Liver (tissue), 8 donors: ENCODE measurements at regions not wholly inside any gene's neighbourhood (a gene's known extent, or its start where the extent isn't known, plus 50 kb on each side); places are given as distances from the start of the nearest gene placed in this dataset.

Experiments
- DNase-seq: peaks from one replicate; pipeline ENCODE4 v3.0.0-alpha.2; 2017; ENCODE audit warnings: low spot score
- H3K27ac ChIP-seq, 2 donors: one replicate each; pipeline ENCODE4 v1.7.0; 2013; ENCODE audit warnings: inconsistent platforms in 2 of 2, low read length in 2 of 2, control low read depth in 1 of 2, low read depth in 1 of 2, mild to moderate bottlenecking in 1 of 2
- H3K27me3 ChIP-seq, 4 donors: one replicate each; pipeline versions ENCODE4 v1.6.1 to v1.7.0; 2013; ENCODE audit warnings: low read length in 3 of 4, inconsistent platforms in 1 of 4, mild to moderate bottlenecking in 1 of 4, moderate library complexity in 1 of 4; ENCODE audit not compliant: control insufficient read depth in 4 of 4, insufficient read depth in 4 of 4
- H3K36me3 ChIP-seq, 4 donors: one replicate each; pipeline versions ENCODE4 v1.6.1 to v1.7.0; 2013; ENCODE audit warnings: low read length in 3 of 4, mild to moderate bottlenecking in 3 of 4, low read depth in 1 of 4, moderate library complexity in 1 of 4; ENCODE audit not compliant: control insufficient read depth in 4 of 4, insufficient read depth in 3 of 4
- H3K4me1 ChIP-seq, 4 donors: one replicate each; pipeline versions ENCODE4 v1.6.1 to v1.7.0; 2013; ENCODE audit warnings: low read length in 3 of 4, mild to moderate bottlenecking in 3 of 4, moderate library complexity in 1 of 4; ENCODE audit not compliant: control insufficient read depth in 4 of 4, insufficient read depth in 4 of 4
- H3K4me3 ChIP-seq, 3 donors: one replicate each; pipeline versions ENCODE4 v1.6.1 to v1.7.0; 2013; ENCODE audit warnings: low read length in 3 of 3, control low read depth in 1 of 3, low read depth in 1 of 3, mild to moderate bottlenecking in 1 of 3
- H3K9ac ChIP-seq, 2 donors: one replicate each; pipeline ENCODE4 v1.7.0; 2013; ENCODE audit warnings: low read length in 2 of 2, mild to moderate bottlenecking in 2 of 2, moderate library complexity in 2 of 2, control low read depth in 1 of 2, low read depth in 1 of 2
- H3K9me3 ChIP-seq, 4 donors: one replicate each; pipeline versions ENCODE4 v1.6.1 to v1.7.0; 2013; ENCODE audit warnings: low read length in 3 of 4; ENCODE audit not compliant: control insufficient read depth in 4 of 4
- EGR1 ChIP-seq, 2 donors: IDR thresholded peaks; 2 replicates each; pipeline ENCODE4 v1.6.1; 2016 to 2018; ENCODE audit warnings: antibody characterized with exemption in 2 of 2, low read depth in 2 of 2
- FOXA1 ChIP-seq: IDR thresholded peaks from 2 replicates; pipeline ENCODE4 v1.6.1; 2016; ENCODE audit warnings: antibody characterized with exemption
- FOXA2 ChIP-seq: IDR thresholded peaks from 2 replicates; pipeline ENCODE4 v1.6.1; 2016; ENCODE audit warnings: antibody characterized with exemption
- GABPA ChIP-seq, 2 donors: IDR thresholded peaks in 1 of 2; conservative IDR thresholded peaks in 1 of 2; 2 replicates each; pipeline ENCODE4 v1.6.1; 2016; ENCODE audit warnings: antibody characterized with exemption in 2 of 2, mild to moderate bottlenecking in 1 of 2, moderate library complexity in 1 of 2
- HNF4A ChIP-seq, 2 donors: conservative IDR thresholded peaks; 2 replicates each; pipeline ENCODE4 v1.6.1; 2016; ENCODE audit warnings: antibody characterized with exemption in 2 of 2, mild to moderate bottlenecking in 2 of 2
- HNF4G ChIP-seq: IDR thresholded peaks from 2 replicates; pipeline ENCODE4 v1.6.1; 2016; ENCODE audit warnings: antibody characterized with exemption
- JUND ChIP-seq, 2 donors: IDR thresholded peaks; 2 replicates each; pipeline ENCODE4 v1.6.1; 2016; ENCODE audit warnings: antibody characterized with exemption in 2 of 2
- NR2F2 ChIP-seq: IDR thresholded peaks from 2 replicates; pipeline ENCODE4 v1.6.1; 2016; ENCODE audit warnings: antibody characterized with exemption
- RAD21 ChIP-seq, 2 donors: IDR thresholded peaks; 2 replicates each; pipeline ENCODE4 v1.6.1; 2016; ENCODE audit warnings: antibody characterized with exemption in 2 of 2, mild to moderate bottlenecking in 2 of 2
- RXRA ChIP-seq, 2 donors: IDR thresholded peaks; 2 replicates each; pipeline ENCODE4 v1.6.1; 2017 to 2018; ENCODE audit warnings: antibody characterized with exemption in 2 of 2, mild to moderate bottlenecking in 1 of 2
- SP1 ChIP-seq: IDR thresholded peaks from 2 replicates; pipeline ENCODE4 v1.6.1; 2018; ENCODE audit warnings: antibody characterized with exemption, mild to moderate bottlenecking
- TAF1 ChIP-seq: conservative IDR thresholded peaks from 2 replicates; pipeline ENCODE4 v1.6.1; 2016; ENCODE audit warnings: antibody characterized with exemption, mild to moderate bottlenecking
- YY1 ChIP-seq: IDR thresholded peaks from 2 replicates; pipeline ENCODE4 v1.6.1; 2016; ENCODE audit warnings: antibody characterized with exemption, mild to moderate bottlenecking
- WGBS: extraction: QIAGEN DNeasy Blood & Tissue Kit; methylation state at CpG from one replicate; pipeline ENCODE4 v1.1.7; 2013; 5-methylcytosine and 5-hydroxymethylcytosine counted together
- TF ChIP-seq, protein P1 (sequence below): IDR thresholded peaks from 2 replicates; pipeline ENCODE4 v1.6.1; 2016; ENCODE audit warnings: antibody characterized with exemption
- TF ChIP-seq, protein P2 (sequence below): IDR thresholded peaks from 2 replicates; pipeline ENCODE4 v1.6.1; 2016; ENCODE audit warnings: antibody characterized with exemption
- TF ChIP-seq, protein P3 (sequence below): IDR thresholded peaks from 2 replicates; pipeline ENCODE4 v1.6.1; 2016; ENCODE audit warnings: antibody characterized with exemption, mild to moderate bottlenecking
- TF ChIP-seq, protein P4 (sequence below): fragments of 150-350 bp; IDR thresholded peaks from 2 replicates; pipeline ENCODE4 v1.5.1; 2017; ENCODE audit warnings: improper control_type of control experiment, low read depth, low read length; ENCODE audit not compliant: missing input control
- donor health status: healthy.
- donor health status: healthy.
- donor health status: healthy.
- donor health status: healthy.
- donor health status: healthy.

DNA sequence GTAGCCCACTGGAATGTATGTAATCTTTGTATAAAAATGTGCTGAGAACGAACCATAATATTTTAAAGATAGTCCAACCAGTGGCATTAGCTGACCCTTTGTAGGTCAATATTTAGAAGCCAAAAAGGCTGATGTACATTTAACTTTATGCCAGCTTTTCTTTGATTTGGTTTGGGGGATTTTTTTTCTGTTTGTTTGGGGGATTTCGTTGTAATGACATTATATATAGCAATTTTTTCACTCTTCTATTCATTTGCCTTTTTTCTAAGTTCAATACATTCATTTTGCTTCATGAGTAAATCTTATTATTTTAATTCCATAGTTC is 382.0 kb upstream of the NOCT start:
- Histone ChIP-seq H3K27me3 (no peaks in the 10 kb centered on the region), H3K9me3 (no peaks in the 10 kb centered on the region), H3K36me3 (no peaks in the 10 kb centered on the region), H3K9ac (no peak overlapping the region), H3K4me3 (no peak overlapping the region), H3K27ac (no peak overlapping the region), H3K4me1 (no peaks in the 10 kb centered on the region)
- no peak for TF ChIP-seq HNF4G
- TF ChIP-seq, protein P1, sequence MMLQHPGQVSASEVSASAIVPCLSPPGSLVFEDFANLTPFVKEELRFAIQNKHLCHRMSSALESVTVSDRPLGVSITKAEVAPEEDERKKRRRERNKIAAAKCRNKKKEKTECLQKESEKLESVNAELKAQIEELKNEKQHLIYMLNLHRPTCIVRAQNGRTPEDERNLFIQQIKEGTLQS, result no peak
- TF ChIP-seq, protein P2, sequence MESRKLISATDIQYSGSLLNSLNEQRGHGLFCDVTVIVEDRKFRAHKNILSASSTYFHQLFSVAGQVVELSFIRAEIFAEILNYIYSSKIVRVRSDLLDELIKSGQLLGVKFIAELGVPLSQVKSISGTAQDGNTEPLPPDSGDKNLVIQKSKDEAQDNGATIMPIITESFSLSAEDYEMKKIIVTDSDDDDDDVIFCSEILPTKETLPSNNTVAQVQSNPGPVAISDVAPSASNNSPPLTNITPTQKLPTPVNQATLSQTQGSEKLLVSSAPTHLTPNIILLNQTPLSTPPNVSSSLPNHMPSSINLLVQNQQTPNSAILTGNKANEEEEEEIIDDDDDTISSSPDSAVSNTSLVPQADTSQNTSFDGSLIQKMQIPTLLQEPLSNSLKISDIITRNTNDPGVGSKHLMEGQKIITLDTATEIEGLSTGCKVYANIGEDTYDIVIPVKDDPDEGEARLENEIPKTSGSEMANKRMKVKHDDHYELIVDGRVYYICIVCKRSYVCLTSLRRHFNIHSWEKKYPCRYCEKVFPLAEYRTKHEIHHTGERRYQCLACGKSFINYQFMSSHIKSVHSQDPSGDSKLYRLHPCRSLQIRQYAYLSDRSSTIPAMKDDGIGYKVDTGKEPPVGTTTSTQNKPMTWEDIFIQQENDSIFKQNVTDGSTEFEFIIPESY, result no peak
- TF ChIP-seq EGR1 (IDR thresholded peaks at IDR 0.05; ENCODE audit: low read depth in 2 of 2), result no peak
- TF ChIP-seq SP1, result no peak
- no peak for TF ChIP-seq GABPA (IDR thresholded peaks at IDR 0.05 in 1 of 2, conservative IDR thresholded peaks at IDR 0.05 in 1 of 2)
- no peak for TF ChIP-seq FOXA1
- no peak for TF ChIP-seq JUND (IDR thresholded peaks at IDR 0.05)
- no peak for TF ChIP-seq TAF1
- no peak for TF ChIP-seq RAD21 (IDR thresholded peaks at IDR 0.05)
- no peak for TF ChIP-seq NR2F2
- no peak for TF ChIP-seq YY1
- TF ChIP-seq, protein P3, sequence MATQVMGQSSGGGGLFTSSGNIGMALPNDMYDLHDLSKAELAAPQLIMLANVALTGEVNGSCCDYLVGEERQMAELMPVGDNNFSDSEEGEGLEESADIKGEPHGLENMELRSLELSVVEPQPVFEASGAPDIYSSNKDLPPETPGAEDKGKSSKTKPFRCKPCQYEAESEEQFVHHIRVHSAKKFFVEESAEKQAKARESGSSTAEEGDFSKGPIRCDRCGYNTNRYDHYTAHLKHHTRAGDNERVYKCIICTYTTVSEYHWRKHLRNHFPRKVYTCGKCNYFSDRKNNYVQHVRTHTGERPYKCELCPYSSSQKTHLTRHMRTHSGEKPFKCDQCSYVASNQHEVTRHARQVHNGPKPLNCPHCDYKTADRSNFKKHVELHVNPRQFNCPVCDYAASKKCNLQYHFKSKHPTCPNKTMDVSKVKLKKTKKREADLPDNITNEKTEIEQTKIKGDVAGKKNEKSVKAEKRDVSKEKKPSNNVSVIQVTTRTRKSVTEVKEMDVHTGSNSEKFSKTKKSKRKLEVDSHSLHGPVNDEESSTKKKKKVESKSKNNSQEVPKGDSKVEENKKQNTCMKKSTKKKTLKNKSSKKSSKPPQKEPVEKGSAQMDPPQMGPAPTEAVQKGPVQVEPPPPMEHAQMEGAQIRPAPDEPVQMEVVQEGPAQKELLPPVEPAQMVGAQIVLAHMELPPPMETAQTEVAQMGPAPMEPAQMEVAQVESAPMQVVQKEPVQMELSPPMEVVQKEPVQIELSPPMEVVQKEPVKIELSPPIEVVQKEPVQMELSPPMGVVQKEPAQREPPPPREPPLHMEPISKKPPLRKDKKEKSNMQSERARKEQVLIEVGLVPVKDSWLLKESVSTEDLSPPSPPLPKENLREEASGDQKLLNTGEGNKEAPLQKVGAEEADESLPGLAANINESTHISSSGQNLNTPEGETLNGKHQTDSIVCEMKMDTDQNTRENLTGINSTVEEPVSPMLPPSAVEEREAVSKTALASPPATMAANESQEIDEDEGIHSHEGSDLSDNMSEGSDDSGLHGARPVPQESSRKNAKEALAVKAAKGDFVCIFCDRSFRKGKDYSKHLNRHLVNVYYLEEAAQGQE, result no peak
- WGBS, result 61% methylated on average over 2 of the region's 2 CpGs
- DNase-seq, result no peak

DNA sequence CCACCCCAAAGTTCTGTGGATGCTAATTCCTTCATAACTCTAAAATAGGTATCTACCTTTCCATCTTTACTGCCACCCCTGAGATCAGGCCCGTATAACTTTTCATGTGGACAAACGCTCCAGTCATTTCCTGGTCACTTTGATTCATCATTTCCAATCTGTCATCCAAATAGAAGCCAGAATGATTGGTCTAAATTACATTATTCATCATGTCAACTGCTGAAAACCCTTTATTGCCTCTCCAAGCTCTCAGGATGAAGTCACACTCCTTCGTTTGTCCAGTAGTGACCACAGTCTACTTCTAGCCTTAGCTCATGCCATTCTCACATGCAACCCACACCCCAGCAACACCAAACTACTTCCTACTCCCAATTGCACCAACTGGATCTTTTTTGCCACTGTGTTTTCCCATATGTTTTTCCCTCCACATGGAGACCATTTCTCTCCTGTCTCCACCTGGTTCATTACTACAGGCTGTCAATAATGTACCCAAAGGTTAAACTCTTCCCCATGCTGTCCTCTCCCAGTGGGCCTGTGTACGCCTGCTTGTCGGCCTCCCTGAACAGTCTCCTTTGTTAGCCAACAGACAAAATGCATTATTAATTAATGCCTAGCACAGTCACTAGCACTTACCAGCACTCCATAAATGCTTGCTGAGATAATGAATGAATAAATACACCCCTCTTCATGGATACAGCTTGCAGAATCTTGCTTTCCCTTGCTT is 382.6 kb upstream of the NOCT start:
- no peaks in the 10 kb centered on the region for H3K27me3 ChIP-seq
- H3K4me1 ChIP-seq, result no peaks in the 10 kb centered on the region
- no peaks in the 10 kb centered on the region for H3K9me3 ChIP-seq
- H3K27ac ChIP-seq, result no peak overlapping the region
- H3K9ac ChIP-seq, result no peak overlapping the region
- no peaks in the 10 kb centered on the region for H3K36me3 ChIP-seq
- no peak overlapping the region for H3K4me3 ChIP-seq
- no peak for DNase-seq
- TF ChIP-seq HNF4G (no peak), HNF4A (conservative IDR thresholded peaks at IDR 0.05) (no peak), FOXA1 (no peak), YY1 (no peak), RXRA (IDR thresholded peaks at IDR 0.05) (no peak), FOXA2 (no peak), SP1 (no peak), RAD21 (IDR thresholded peaks at IDR 0.05) (no peak), NR2F2 (no peak)
- TF ChIP-seq, protein P1, result no peak
- TF ChIP-seq, protein P4, sequence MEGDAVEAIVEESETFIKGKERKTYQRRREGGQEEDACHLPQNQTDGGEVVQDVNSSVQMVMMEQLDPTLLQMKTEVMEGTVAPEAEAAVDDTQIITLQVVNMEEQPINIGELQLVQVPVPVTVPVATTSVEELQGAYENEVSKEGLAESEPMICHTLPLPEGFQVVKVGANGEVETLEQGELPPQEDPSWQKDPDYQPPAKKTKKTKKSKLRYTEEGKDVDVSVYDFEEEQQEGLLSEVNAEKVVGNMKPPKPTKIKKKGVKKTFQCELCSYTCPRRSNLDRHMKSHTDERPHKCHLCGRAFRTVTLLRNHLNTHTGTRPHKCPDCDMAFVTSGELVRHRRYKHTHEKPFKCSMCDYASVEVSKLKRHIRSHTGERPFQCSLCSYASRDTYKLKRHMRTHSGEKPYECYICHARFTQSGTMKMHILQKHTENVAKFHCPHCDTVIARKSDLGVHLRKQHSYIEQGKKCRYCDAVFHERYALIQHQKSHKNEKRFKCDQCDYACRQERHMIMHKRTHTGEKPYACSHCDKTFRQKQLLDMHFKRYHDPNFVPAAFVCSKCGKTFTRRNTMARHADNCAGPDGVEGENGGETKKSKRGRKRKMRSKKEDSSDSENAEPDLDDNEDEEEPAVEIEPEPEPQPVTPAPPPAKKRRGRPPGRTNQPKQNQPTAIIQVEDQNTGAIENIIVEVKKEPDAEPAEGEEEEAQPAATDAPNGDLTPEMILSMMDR, result no peak
- TF ChIP-seq, protein P2, result no peak
- 88% methylated on average over 5 of the region's 5 CpGs for WGBS
